ENCODE measurements at regions not wholly inside any gene's neighbourhood (a gene's known extent, or its start where the extent isn't known, plus 50 kb on each side); places are given as distances from the start of the nearest gene placed in this dataset.

- no peak for TF ChIP-seq CTCF (IDR thresholded peaks at IDR 0.05; ENCODE audit: low read depth, low read length)
- no peak for TF ChIP-seq EZH2phosphoT487 (IDR thresholded peaks at IDR 0.05; ENCODE audit: low read depth)
Observed at GRCh38 chr10:33032654-33033151, 74.7 kb upstream of the ITGB1 start.
